Hematopoietic multipotent progenitor cell treated with erythropoietin and hydrocortisone succinate and interleukin-3 and kit ligand, for 6 days (in vitro differentiated cells): ENCODE measurements at regions not wholly inside any gene's neighbourhood (a gene's known extent, or its start where the extent isn't known, plus 50 kb on each side); places are given as distances from the start of the nearest gene placed in this dataset.

Experiments
- DNase-seq: peaks from one replicate; pipeline ENCODE4 v3.0.0-alpha.2; 2015

DNA sequence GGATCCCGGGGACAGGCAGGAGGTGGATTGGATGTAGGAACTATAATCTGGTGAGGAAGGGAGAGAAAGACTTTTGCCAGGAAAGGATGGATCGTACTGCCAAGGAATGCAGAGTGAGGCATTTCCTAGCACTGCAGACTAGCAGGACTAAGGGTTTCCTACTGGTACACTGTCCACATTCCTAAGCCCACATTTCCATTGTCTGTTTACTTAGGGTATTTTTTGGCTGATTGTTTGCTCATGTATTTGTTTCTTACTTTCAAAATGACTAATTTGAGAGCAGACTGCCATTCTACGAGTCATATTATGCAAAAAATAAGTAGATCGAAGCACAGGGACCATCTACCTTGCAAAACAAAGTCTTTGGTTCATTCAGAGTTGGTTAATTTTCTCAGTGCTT is 1029.5 kb upstream of the NR2F2 start:
- DNase-seq: no peak

DNA sequence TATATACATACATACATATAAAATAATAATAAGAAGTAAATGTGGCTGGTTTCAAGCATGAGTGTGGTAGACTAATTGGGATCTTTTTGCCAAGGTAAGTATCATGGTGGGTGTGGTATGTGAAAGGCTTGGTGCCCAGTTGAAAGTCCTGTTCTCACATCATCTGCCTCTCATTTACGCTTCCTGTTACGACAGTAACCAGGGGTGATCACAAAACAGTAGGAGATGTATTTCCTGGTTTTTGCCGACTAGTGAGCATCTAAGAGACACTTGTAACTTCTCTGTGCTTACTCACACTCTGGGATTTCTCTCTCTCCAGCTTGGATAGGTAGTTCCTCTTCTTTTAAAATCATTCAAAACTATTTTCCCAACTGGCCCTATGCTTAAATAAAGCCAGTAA is 1028.3 kb upstream of the NR2F2 start:
- DNase-seq: no peak

DNA sequence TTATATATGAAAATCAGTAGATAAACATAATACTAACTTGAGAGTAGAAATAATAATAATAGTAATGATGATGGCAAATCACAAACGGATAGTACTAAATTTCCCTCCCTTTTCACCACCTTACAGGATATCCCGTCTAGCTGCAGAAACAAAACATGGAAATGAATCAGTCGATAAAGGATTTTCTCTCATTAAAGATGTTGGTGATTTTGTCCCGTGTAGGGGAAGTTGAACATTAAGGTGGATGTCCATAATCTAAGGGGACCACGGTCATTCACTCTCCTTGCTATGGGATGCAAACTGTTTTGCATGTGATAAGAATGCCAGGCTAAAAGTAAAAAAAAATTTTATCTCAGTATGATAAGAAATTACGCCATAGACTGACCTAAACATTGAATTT is 1027.7 kb upstream of the NR2F2 start:
- no peak for DNase-seq

DNA sequence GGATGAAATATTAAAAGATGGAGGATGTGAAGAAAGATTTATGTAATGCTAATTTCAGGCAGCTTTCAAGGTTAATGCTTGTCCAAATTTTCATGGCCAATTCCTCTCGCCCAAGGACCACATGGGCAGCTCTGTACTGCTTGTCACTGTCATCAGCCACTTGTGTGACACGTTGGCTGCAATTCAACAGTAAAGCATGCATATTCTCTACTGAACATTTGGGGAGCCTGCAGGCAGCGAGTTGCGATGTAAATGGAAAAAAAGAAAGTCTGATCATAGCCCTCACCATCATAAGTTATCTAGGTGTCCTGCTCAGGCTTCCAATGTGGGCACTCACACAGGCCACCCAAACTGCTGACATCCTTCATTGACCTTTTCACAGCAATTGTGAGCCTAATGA is 1026.8 kb upstream of the NR2F2 start:
- DNase-seq: no peak

DNA sequence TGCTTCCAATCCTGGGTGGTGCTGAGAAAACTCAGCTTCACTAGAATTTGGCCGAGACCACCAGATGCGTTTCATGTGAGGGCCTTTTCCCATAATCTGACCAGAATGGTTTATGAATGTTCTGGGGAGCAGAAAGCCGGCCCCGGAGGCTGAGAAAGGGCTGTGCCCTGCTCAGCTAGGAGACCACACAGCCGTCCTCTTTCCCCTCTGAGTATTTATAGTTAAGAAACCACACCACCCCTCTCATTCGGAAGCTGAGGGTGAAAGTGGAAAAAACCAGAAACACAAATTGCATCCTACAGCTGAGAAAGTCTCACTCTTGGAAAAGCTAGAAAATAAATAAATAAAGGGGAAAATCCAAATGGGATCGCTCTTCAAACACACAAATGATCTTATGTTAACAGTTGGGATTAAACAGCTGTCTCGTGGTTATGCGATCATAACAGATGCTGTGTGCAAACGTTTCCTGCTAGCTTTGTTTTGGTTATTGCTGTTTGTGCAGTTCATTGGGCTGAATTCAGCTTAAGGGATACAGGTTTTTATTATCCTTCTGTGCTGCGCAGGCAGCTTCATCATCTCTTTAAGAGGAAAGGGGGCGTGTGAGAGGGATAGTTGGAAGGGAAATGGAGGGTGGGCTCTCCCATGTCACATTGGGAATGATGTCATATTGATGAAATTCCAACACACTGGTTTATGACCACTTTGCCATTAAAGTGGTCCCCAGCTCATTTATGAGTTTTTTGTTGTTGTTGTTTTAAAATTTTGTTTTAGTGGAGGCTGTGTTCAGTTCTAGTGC is 1026.2 kb upstream of the NR2F2 start:
- DNase-seq: no peak

DNA sequence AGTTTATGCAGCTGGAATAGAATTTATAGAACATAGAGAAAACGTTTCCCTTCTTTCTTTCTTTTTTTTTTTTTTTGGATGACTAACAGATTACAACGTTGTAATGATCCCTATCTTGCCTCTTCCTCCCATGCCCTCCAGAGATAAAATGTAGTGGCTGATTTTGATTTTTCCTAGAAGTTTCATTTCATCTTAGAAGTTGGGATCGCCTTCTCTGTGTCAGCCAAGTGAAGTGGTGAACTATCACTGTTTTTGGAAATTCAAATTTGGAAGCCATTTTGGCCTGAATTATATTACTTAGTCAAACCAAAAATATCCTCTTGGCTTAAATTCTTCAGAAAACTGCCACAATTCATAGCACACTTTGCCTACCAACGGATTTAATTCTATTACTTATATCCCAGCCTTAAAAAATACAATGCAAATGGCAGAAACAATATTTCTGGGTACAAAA is 1025.5 kb upstream of the NR2F2 start:
- DNase-seq: no peak

DNA sequence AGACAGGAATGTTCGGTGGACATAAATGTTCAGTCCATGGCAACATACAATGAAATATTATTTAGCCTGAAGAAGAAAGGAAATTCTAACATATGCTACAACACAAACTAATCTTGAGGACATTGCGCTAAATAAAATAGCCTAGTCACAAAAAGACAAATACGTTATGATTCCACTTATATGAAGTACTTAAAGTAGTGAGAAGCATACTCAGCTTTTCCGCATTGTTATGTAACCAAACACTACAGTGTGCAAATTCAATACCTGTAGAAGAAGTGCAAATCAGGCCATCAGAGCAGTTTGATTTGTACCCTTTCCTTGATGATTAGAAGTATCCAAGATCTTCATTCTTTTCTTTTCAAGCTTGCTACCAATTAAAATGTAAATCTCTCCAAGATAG is 1023.4 kb upstream of the NR2F2 start:
- no peak for DNase-seq

DNA sequence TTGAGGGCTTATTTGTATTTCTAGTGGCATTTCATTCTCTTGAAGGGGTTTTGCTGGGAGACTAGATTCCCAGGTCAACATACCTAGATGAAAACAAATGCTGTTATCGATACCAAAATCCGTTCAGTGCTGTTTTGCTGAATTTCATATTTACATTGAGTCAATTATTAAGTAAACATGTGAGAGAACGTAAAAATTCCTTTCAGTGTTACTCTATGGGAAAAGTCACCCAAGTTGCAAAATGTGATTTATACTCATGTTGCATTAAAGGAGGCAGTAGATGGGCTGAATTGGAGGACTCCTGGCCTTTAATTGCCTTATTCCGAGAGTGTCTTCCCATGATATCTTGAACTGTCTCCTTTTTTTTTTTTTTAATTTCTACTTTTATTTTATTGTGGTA is 1011.3 kb upstream of the NR2F2 start:
- DNase-seq: no peak

DNA sequence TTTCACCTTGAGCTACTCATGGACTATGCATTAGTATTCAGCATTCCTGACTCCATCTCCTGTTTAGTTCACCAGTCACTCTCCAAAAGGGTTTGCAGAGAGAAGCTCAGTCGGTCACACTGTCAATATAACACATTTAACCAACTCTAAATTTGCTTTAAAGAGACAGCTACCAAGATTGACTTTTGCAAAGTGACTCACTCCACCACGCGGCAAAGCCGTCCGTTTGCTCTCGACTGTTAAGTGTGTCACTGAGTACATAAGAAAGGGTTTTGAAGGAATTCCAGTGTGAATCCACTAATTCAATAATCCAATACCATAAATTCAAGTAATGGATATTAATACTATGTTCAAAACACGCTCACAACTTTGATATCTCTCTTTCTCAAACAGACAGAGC is 1006.7 kb upstream of the NR2F2 start:
- no peak for DNase-seq

DNA sequence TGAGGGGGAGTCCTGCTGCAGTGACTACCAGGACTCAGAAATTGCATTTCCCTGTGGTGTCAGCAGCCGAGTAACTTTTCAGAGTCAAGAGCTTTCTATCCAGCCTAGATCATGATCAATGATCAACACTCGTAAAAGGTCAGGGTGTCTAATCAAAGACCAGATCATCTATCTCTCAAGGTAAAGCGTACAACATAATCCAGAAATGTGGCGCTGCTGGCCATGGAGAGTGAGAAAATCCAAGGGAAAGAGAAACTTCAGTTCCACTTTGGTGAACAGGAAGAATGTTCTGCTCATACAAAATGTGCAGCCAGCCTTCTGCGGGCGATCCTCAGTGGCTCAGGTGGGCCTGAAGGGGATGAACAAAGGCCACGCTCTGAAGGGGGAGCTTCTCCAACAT is 1005.8 kb upstream of the NR2F2 start:
- DNase-seq: no peak

DNA sequence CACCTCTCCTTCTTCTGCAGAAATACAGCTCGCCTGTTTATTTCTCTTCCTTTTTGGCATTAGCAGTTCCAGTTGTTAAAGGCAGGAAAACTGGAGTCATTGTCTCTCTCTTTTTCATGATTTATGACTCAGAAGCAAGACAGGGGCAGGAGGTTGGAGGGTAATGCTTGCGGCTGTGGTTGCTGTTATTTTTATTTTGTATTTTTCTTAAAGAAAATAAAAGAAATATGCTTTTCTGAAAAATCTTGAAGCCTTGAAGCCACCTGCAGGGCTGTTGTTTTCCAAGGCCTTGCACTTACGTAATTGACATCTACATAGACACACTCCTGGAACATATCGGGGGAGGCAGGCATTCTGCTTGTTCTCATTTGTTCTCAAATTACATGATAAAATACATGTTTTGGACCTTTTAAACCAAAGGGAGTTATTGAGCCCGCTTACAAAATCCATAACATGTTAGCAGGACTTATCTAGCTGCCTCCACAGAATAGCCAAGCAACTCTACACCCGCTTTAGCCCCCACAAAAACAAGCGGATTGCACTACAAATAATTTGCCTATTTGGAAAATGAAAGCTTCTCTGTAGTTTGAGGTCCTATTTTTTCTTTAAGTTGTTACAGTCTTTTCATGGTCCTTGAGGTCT is 1004.6 kb upstream of the NR2F2 start:
- DNase-seq: no peak

DNA sequence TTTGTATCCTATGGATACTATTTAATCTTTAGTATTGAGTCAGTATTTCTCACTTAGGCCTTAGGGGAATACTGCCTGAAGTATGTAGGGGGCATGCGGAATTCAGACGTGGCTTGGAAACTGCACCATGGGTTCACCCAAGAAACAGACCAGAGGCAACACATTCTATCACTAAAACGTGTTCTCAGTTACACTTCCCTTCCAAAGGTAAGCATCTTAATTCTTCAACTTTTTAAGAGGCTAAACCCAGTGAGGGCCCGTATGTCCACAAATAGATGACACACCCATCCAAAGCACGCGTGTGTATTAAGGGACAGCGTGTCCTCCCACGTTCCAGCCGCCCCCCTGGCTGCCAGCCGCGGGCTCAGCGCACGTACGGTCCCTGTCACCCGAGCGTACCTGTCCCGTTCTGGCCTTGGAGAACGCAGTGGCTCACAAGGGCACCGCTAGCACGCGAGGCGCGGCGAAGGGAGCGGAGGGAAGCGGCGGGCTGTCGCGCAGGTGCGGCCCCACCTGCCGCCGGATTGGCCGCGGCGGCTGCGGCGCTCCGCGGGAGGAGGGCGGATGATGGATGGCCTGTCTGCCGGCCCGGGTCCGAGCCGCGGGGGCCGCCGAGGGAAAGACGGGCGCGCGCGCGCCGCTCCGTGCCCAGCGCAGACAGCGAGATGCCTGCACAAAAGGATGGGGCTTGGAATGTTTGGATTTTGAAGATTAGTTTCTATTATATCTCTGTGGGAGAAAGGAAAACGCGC is 1003.9 kb upstream of the NR2F2 start:
- no peak for DNase-seq

DNA sequence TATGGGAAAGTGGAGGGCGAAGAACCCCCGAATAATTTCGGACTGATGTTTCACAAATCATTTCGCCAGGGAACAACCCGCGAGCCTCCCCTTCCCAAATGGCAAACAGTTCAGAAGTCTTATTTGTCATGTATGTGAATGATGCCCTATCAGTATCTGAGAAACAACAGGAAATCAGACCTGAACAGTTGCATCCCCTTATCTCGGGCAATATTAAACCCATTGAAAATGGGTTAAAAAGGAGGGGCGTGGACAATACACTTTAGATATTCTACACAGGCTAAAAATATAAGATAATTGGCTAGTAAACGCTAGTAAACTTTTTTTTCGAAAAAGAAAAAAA is 1003.3 kb upstream of the NR2F2 start:
- no peak for DNase-seq

DNA sequence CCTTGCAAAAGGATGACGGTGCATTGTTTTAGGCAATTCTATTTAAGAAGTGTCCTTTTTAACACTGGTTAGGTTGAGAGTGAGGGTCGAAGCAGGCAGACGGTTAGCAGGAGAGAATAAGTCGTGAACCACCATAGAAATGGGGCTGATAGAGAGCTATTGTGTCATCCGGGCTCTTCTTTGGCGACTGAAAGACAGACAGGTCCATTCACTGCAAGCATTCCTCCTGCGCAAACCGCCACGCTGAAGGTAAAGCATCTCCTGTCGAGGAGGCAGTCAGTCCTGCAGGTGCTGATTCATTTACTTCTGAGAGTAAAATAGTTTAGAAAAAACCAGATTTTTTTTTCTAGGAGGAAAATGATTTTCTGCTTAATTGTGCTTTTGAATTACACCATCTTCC is 1002.8 kb upstream of the NR2F2 start:
- DNase-seq: no peak

DNA sequence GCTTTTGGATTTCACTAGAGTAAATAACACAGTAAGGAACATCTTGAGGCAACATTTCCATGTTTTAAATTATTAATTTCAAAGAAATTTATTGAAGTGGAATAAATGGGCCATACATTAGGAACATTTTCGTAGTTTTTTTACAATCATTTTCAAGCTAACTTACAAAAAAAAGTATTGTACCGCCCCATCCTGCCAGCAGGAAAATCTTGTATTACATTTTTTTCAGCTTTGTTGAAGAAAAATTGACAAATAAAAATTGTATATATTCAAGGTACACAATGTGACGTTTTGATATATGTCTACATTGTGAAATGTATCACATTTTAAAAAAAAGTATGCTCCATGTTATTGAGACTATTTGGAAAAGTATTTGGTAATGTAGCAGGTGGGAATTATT is 1001.9 kb upstream of the NR2F2 start:
- no peak for DNase-seq

DNA sequence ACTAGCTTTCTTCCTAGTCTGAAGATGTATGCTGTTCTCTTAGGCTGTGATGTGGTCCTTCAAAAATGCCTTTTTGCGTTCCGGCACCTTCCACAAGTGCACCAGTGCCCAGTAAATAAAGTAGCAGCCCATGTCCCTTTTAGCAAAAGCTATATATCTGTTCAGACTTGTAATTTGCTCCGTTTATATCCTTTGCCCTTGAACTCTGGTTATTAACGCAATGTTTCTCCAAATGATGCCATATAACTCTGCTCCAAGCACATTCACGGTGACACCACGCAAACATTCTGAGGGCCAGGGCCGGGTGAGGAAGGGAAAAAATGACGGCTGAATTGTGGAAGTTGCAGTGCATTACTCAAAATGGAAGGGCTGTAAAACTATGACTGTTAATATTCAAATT is 1001.1 kb upstream of the NR2F2 start:
- no peak for DNase-seq

DNA sequence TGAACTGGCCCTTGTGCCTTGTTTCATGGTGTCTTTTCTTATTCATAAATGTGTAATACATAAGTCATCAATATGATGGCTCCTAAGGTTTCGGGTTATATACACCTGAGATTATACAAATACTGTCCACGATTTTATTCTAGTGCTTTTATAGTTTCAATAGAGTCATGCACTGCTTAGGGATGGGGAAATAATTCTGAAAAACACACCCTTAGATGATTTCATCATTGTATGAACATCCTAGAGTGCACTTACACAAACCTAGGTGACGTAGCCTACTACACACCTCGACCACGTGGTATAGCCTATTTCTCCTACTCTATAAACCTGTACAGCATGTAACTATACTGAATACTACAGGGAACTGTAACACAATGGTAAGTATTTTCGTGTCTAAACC is 988.8 kb upstream of the NR2F2 start:
- DNase-seq: no peak

DNA sequence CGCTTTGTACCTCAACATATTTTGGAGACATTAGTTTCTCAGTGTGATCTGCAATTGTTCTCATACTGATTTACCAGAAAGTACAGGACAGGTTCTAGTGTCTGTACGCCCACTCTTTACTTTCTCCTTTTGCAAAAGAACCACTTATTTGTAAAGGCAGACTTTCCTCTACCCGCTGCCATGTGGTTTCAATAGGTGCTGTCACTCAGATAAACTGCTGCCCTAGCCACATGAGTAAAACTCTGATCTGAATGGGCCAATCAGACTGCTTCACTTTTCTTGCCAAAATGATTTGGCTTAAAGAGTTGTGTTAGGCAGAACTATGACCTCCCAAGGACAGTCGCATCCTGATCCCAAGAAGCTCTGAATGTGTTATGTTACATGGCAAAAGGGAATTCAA is 984.6 kb upstream of the NR2F2 start:
- no peak for DNase-seq

DNA sequence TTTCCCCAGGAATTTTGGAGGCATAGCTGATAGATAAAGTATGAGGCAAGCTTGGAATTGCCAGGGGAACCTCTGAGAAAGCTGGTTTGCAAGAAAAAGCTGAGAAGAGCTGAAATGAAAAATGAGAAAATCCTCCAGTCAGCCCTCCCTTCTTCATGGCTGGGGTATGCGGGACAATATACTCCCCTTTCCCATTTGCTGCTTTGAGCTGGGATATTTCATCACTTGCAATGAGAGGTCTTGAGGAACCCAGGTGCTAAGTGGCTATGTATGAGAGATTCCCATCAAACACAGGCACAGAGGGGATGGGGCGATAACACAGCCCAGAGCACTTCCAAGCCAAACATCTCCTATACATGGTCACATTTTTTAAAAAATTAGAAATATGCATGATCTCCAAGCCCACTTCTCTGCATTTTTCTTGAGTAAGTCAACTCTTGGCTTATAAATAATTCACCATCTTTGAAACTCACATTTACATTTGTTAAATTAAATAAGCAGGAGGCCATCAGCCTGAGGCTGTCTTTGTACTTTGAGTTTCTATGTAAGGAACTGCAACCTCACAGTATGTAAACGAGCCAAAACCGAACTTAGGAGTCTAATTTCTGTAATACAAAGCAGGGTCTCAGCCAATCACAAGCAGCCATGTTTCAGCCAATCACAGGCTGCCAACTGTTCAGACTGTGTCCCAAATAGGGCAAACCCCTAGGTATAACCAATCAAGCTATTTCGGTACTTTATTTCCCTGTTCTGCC is 983.6 kb upstream of the NR2F2 start:
- no peak for DNase-seq

DNA sequence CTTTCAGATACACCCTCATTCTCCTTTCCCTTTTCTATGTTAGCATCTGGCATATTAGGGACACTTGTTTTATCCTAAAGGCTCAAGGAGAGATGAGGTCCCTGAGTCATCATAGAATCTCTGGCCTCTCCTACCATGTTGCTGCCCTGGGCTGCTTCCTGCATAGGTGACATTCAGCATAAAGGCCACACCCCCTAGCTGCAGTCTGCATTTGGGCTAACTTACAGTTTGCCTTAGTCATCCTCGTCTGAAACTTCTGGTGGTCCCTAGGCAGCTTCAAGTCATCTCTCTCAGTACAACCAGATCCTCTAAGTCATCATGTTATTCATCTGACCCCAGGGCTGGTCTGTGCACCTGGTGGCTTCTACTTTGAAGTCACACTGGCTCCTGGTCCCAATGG is 982.7 kb upstream of the NR2F2 start:
- DNase-seq: no peak

DNA sequence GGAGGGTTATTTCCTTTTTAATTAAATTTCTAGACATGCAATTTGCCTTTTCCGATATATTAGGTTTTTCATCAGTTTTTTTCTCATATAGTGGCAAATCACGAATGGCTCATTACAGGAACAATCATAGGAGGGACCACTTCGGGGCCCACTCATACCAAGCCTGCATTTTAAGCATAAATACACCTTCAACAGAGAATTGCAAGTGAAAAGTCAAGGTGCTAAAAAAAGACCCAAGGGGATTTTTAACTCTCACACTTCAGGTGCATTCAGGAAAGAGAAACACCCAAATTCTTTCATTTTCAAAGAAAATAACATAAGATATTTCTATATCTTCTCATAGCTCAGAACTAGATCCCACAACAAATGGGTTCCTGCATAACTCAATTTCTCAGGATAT is 979.6 kb upstream of the NR2F2 start:
- no peak for DNase-seq

DNA sequence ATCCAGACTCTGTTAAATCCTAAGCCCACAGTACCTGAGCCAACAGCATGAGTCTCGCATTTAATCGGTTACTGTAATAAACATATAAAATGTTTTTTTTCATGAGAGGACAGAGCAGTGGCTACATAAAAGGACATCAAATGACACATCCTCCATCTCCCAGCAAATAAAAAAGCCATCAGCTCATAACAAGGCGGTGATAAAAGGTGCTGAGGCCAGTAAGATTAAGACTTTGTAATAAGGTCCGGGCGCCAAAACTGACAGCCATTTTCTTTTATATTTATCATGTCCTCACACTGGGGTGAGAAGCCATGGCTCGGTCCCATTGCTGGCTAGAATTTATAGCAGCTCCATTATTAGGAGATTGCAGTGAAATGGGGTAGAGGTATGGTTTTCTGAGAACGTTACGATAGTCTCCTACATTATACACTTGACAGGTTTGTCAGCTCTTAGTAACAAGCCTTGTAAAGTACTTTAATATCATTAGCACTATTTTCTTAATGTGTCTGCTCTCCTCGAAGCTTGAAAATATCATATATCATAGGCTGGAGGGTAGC is 977.8 kb upstream of the NR2F2 start:
- no peak for DNase-seq

DNA sequence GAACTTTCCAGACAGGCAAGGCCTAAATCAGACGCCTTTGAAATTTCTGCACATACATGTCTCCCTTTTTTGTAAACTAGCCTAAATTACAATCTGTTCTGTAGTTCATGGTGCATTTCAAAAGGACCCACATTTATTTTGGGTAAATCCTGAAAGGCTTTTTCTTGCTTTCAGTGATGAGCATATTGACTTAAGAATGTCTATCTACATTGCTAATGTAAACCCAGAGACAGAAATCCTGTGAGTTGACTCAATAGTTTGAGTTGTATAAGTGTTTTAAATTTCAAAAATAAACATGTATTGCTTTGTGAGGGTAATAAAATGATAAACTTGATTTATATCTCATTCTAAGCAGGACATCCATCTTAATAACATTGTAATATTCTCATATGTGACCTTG is 977.0 kb upstream of the NR2F2 start:
- no peak for DNase-seq
